ENCODE measurements at regions not wholly inside any gene's neighbourhood (a gene's known extent, or its start where the extent isn't known, plus 50 kb on each side); places are given as distances from the start of the nearest gene placed in this dataset.
"Not testable (repeated sequence)": the region's sequence is repeated elsewhere in the genome, so short reads cannot be mapped to it uniquely, and the experiment has no call there.

DNA sequence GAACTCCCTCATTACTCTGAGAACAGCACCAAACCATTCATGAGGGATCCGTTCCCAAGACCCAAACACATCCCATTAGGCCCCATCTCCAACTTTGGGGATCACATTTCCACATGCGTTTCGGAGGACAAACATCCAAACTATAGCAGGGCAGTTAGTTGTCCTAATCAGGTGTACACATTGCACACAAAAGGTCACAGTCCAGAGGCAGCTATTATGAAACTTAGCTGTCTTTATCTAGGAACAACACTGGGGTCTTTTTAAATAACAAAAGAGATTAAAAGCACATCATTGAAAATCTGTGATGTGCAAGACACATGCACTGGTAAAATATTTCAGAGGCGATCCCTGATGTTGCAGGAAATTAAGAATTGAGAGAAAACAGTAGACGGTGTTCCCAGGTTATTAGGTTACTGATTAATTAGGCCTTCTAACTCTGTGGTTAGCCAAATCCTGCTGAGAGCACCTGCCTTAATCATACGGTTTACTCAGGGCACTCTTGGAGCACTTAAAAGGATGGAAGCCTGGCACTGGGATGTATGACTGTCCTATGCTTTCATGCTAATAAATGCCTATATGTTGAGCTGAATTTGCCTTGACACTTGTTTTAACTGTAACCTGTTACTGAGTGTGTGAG is 1574.5 kb upstream of the WWC1 start:
- Histone ChIP-seq H3K9ac (ENCODE audit: low read depth in 1 of 2, low read length in 2 of 2) (no peak overlapping the region), H3K27me3 (ENCODE audit: control insufficient read depth in 2 of 2, insufficient read depth in 2 of 2, low read length in 2 of 2) (no peaks in the 10 kb centered on the region), H3K36me3 (ENCODE audit: control insufficient read depth in 2 of 2, insufficient read depth in 2 of 2, low read length in 2 of 2) (no peaks in the 10 kb centered on the region), H3K9me3 (ENCODE audit: control insufficient read depth in 2 of 2, low read length in 2 of 2) (no peaks in the 10 kb centered on the region), H3K4me1 (ENCODE audit: control insufficient read depth in 2 of 2, insufficient read depth in 2 of 2, low read length in 2 of 2) (no peaks in the 10 kb centered on the region), H3K27ac (ENCODE audit: low read depth in 2 of 2, low read length in 2 of 2) (no peak overlapping the region), H3K4me3 (ENCODE audit: low read length in 2 of 2) (no peak overlapping the region)

DNA sequence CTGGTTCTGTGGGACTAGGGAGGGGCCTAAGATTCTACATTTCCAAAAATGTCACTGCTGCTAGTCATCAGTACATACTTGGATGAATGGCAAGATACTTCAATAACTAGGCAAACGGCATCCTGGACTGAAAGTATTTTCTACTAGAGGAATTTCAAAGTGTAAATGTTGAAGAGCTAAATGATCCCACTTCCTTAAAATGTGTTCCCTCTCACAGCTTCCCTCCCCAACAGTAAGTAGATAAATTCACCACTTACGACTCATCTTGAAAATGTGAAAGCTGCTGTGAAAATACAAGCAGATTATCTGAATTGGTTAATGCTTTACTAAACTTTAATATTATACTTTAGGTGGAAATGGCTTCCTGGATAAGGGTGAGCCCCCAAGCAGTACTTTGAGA is 1571.5 kb upstream of the WWC1 start:
- no peaks in the 10 kb centered on the region for H3K9me3 ChIP-seq (ENCODE audit: control insufficient read depth in 2 of 2, low read length in 2 of 2)
- H3K27me3 ChIP-seq (ENCODE audit: control insufficient read depth in 2 of 2, insufficient read depth in 2 of 2, low read length in 2 of 2), result no peaks in the 10 kb centered on the region
- H3K9ac ChIP-seq (ENCODE audit: low read depth in 1 of 2, low read length in 2 of 2), result no peak overlapping the region
- no peak overlapping the region for H3K27ac ChIP-seq (ENCODE audit: low read depth in 2 of 2, low read length in 2 of 2)
- no peak overlapping the region for H3K4me3 ChIP-seq (ENCODE audit: low read length in 2 of 2)
- H3K36me3 ChIP-seq (ENCODE audit: control insufficient read depth in 2 of 2, insufficient read depth in 2 of 2, low read length in 2 of 2), result no peaks in the 10 kb centered on the region
- H3K4me1 ChIP-seq (ENCODE audit: control insufficient read depth in 2 of 2, insufficient read depth in 2 of 2, low read length in 2 of 2), result no peaks in the 10 kb centered on the region

DNA sequence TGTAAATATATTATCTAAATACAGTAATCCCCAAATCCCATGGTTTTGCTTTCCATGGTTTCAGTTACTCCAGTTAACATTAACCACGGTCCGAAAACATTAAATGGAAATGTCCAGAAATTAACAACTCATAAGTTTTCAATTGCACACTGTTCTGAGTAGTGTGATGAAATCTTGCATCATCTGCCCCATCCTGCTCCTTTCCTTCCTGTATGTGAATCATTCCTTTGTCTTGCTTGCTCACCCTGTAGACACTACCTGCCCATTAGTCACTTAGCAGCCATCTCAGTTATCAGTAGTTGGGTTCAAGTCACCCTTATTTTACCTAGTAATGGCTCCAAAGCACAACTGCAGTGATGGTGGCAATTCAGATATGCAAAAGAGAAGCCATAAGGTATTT is 1568.5 kb upstream of the WWC1 start:
- Histone ChIP-seq H3K9ac (ENCODE audit: low read depth in 1 of 2, low read length in 2 of 2) (no peak overlapping the region), H3K4me3 (ENCODE audit: low read length in 2 of 2) (no peak overlapping the region), H3K27me3 (ENCODE audit: control insufficient read depth in 2 of 2, insufficient read depth in 2 of 2, low read length in 2 of 2) (no peaks in the 10 kb centered on the region), H3K36me3 (ENCODE audit: control insufficient read depth in 2 of 2, insufficient read depth in 2 of 2, low read length in 2 of 2) (no peaks in the 10 kb centered on the region), H3K27ac (ENCODE audit: low read depth in 2 of 2, low read length in 2 of 2) (no peak overlapping the region), H3K4me1 (ENCODE audit: control insufficient read depth in 2 of 2, insufficient read depth in 2 of 2, low read length in 2 of 2) (no peaks in the 10 kb centered on the region), H3K9me3 (ENCODE audit: control insufficient read depth in 2 of 2, low read length in 2 of 2) (no peaks in the 10 kb centered on the region)

DNA sequence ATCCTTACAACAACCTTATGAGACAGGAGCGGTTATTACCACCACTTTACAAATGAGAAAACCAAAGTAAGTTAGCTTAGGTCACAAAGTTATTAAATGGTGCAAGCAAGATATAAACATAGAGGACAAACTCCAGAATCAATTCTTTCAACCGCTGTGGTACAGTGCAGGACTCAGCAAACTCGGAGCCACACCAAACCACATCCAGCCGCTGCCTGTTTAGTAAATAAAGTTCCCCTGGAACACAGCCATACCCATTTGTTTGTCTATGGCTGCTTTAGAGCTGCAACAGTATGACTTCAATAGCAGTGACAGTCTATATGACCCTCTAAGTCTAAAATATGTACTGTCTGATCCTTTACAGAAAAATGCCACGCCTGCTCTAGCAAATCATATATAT is 1567.2 kb upstream of the WWC1 start:
- no peaks in the 10 kb centered on the region for H3K27me3 ChIP-seq (ENCODE audit: control insufficient read depth in 2 of 2, insufficient read depth in 2 of 2, low read length in 2 of 2)
- no peaks in the 10 kb centered on the region for H3K36me3 ChIP-seq (ENCODE audit: control insufficient read depth in 2 of 2, insufficient read depth in 2 of 2, low read length in 2 of 2)
- H3K4me1 ChIP-seq (ENCODE audit: control insufficient read depth in 2 of 2, insufficient read depth in 2 of 2, low read length in 2 of 2), result no peaks in the 10 kb centered on the region
- H3K4me3 ChIP-seq (ENCODE audit: low read length in 2 of 2), result no peak overlapping the region
- H3K9ac ChIP-seq (ENCODE audit: low read depth in 1 of 2, low read length in 2 of 2), result no peak overlapping the region
- no peaks in the 10 kb centered on the region for H3K9me3 ChIP-seq (ENCODE audit: control insufficient read depth in 2 of 2, low read length in 2 of 2)
- H3K27ac ChIP-seq (ENCODE audit: low read depth in 2 of 2, low read length in 2 of 2), result no peak overlapping the region

DNA sequence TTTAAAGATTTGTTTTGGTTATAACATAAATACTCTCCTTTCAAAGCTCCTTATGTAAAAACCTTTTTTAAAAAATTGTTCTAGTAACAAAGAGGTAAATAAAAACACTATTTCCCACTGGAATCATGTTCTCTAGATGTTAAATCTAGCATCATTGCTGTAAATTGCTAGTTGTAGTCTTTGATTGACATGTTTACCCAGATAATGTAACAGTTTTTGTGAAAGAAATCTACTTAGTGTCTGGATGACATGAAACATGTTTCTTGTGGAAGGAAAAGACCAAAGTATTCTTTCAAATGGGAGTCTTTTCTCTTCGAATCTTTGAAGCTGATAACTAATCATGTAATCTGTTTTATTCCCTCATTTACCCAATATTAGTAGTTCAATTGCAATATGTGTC is 1565.9 kb upstream of the WWC1 start:
- Histone ChIP-seq H3K4me1 (ENCODE audit: control insufficient read depth in 2 of 2, insufficient read depth in 2 of 2, low read length in 2 of 2) (no peaks in the 10 kb centered on the region), H3K9ac (ENCODE audit: low read depth in 1 of 2, low read length in 2 of 2) (no peak overlapping the region), H3K9me3 (ENCODE audit: control insufficient read depth in 2 of 2, low read length in 2 of 2) (no peaks in the 10 kb centered on the region), H3K36me3 (ENCODE audit: control insufficient read depth in 2 of 2, insufficient read depth in 2 of 2, low read length in 2 of 2) (no peaks in the 10 kb centered on the region), H3K27ac (ENCODE audit: low read depth in 2 of 2, low read length in 2 of 2) (no peak overlapping the region), H3K27me3 (ENCODE audit: control insufficient read depth in 2 of 2, insufficient read depth in 2 of 2, low read length in 2 of 2) (no peaks in the 10 kb centered on the region), H3K4me3 (ENCODE audit: low read length in 2 of 2) (no peak overlapping the region)

DNA sequence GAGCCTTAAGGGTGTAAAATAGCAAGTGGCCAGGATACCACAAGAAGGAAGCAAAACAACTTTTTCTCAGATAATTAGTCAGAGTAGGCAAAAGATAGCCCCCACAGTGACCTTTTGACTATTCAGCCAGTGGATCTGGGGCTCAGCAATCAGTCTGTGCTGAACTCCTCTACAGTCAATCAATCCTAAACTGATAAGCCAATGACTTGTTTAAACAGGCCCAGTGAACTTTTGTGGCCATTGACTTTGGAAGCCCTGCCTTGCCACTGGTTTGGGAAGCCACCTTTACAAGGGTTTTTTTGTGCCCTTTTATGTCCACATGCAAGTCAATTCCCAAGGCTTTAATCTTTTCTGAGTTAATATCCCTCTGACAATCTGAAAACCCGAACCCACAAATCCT is 1565.0 kb upstream of the WWC1 start:
- H3K27ac ChIP-seq (ENCODE audit: low read depth in 2 of 2, low read length in 2 of 2), result no peak overlapping the region
- no peaks in the 10 kb centered on the region for H3K4me1 ChIP-seq (ENCODE audit: control insufficient read depth in 2 of 2, insufficient read depth in 2 of 2, low read length in 2 of 2)
- no peaks in the 10 kb centered on the region for H3K9me3 ChIP-seq (ENCODE audit: control insufficient read depth in 2 of 2, low read length in 2 of 2)
- H3K27me3 ChIP-seq (ENCODE audit: control insufficient read depth in 2 of 2, insufficient read depth in 2 of 2, low read length in 2 of 2), result no peaks in the 10 kb centered on the region
- H3K36me3 ChIP-seq (ENCODE audit: control insufficient read depth in 2 of 2, insufficient read depth in 2 of 2, low read length in 2 of 2), result no peaks in the 10 kb centered on the region
- no peak overlapping the region for H3K9ac ChIP-seq (ENCODE audit: low read depth in 1 of 2, low read length in 2 of 2)
- no peak overlapping the region for H3K4me3 ChIP-seq (ENCODE audit: low read length in 2 of 2)

DNA sequence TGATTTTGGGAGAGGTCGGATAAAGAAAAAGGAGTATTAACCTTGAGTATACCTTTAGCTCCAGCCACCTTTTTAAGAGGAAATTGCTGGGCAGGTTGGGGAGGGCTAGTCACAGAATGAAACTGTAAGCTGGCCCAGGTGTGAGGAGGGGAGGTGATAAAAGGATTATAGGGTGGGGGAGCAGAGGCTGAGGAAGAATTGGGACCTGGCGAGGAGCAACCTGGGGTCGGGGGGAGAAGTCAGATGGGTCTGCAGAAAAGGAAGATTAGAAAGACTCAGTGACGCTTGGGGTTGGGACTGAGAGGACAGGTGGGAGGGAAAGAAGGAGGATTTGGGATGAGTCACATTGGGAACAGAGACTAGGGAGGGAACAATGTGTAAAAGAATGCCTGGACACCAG is 1548.5 kb upstream of the WWC1 start:
- not testable (repeated sequence) for H3K9ac ChIP-seq (ENCODE audit: low read depth in 1 of 2, low read length in 2 of 2); H3K36me3 ChIP-seq (ENCODE audit: control insufficient read depth in 2 of 2, insufficient read depth in 2 of 2, low read length in 2 of 2); H3K27ac ChIP-seq (ENCODE audit: low read depth in 2 of 2, low read length in 2 of 2); H3K4me3 ChIP-seq (ENCODE audit: low read length in 2 of 2); H3K9me3 ChIP-seq (ENCODE audit: control insufficient read depth in 2 of 2, low read length in 2 of 2); H3K27me3 ChIP-seq (ENCODE audit: control insufficient read depth in 2 of 2, insufficient read depth in 2 of 2, low read length in 2 of 2); H3K4me1 ChIP-seq (ENCODE audit: control insufficient read depth in 2 of 2, insufficient read depth in 2 of 2, low read length in 2 of 2)

DNA sequence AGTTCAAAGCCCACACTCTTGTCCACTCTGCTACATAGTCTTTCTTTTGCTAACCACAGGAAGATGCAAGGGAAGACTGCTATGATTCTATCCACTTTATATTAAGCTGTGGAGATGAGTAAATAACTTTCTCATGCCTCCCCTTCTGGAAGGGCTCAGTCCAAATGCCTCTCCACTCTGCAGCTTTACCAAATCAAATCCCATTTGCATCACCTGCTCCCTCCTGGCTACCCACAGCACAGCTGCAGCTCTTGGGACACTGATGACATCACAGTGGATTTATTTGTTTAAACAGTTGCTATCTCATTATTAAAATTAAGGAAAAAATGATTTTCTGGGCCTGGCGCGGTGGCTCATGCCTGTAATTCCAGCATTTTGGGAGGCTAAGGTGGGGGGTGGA is 1544.9 kb upstream of the WWC1 start:
- Histone ChIP-seq H3K9ac (ENCODE audit: low read depth in 1 of 2, low read length in 2 of 2) (no peak overlapping the region), H3K36me3 (ENCODE audit: control insufficient read depth in 2 of 2, insufficient read depth in 2 of 2, low read length in 2 of 2) (no peaks in the 10 kb centered on the region), H3K27ac (ENCODE audit: low read depth in 2 of 2, low read length in 2 of 2) (no peak overlapping the region), H3K27me3 (ENCODE audit: control insufficient read depth in 2 of 2, insufficient read depth in 2 of 2, low read length in 2 of 2) (no peaks in the 10 kb centered on the region), H3K4me1 (ENCODE audit: control insufficient read depth in 2 of 2, insufficient read depth in 2 of 2, low read length in 2 of 2) (no peaks in the 10 kb centered on the region), H3K9me3 (ENCODE audit: control insufficient read depth in 2 of 2, low read length in 2 of 2) (no peaks in the 10 kb centered on the region), H3K4me3 (ENCODE audit: low read length in 2 of 2) (no peak overlapping the region)

DNA sequence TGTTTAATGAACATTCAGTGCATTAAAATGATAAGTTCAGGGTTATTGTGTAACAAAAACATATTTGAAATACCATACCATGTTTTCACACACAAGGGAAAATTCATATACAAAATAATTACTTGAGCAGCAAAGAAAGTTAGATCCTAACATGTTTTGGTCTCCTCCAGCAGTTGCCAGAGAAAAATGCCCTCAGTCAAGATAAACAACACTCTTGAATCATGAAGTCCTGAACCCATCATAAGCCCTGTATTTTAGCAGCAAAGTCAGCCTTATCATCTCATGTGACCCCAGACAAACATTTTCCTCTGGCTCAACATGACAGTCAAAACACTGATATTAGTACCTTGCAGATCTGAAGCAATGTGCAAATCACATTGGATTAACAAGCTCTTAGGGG is 1541.1 kb upstream of the WWC1 start:
- H3K9ac ChIP-seq (ENCODE audit: low read depth in 1 of 2, low read length in 2 of 2), result no peak overlapping the region
- no peak overlapping the region for H3K27ac ChIP-seq (ENCODE audit: low read depth in 2 of 2, low read length in 2 of 2)
- no peaks in the 10 kb centered on the region for H3K9me3 ChIP-seq (ENCODE audit: control insufficient read depth in 2 of 2, low read length in 2 of 2)
- H3K4me1 ChIP-seq (ENCODE audit: control insufficient read depth in 2 of 2, insufficient read depth in 2 of 2, low read length in 2 of 2), result no peaks in the 10 kb centered on the region
- H3K27me3 ChIP-seq (ENCODE audit: control insufficient read depth in 2 of 2, insufficient read depth in 2 of 2, low read length in 2 of 2), result no peaks in the 10 kb centered on the region
- no peak overlapping the region for H3K4me3 ChIP-seq (ENCODE audit: low read length in 2 of 2)
- no peaks in the 10 kb centered on the region for H3K36me3 ChIP-seq (ENCODE audit: control insufficient read depth in 2 of 2, insufficient read depth in 2 of 2, low read length in 2 of 2)

DNA sequence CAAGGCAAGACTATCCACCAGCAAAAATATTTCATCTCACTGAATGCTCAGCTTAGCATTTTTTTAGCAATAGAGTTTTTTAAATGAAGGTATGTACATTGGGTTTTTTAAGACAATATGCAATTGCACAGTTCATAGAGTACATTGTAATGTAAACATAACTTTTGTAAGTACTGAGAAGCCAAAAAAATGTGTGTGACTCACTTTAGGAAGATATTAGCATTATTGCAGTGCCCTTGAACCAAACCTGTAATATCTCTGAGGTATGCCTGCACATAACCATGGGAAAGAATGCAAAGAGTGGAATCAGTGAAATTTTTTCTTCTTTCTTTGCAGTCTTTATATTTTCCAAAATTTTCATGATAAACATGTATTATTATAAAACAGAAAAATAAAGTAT is 1533.3 kb upstream of the WWC1 start:
- H3K36me3 ChIP-seq (ENCODE audit: control insufficient read depth in 2 of 2, insufficient read depth in 2 of 2, low read length in 2 of 2), result no peaks in the 10 kb centered on the region
- H3K9ac ChIP-seq (ENCODE audit: low read depth in 1 of 2, low read length in 2 of 2), result no peak overlapping the region
- no peak overlapping the region for H3K4me3 ChIP-seq (ENCODE audit: low read length in 2 of 2)
- H3K27me3 ChIP-seq (ENCODE audit: control insufficient read depth in 2 of 2, insufficient read depth in 2 of 2, low read length in 2 of 2), result no peaks in the 10 kb centered on the region
- H3K4me1 ChIP-seq (ENCODE audit: control insufficient read depth in 2 of 2, insufficient read depth in 2 of 2, low read length in 2 of 2), result no peaks in the 10 kb centered on the region
- H3K9me3 ChIP-seq (ENCODE audit: control insufficient read depth in 2 of 2, low read length in 2 of 2), result no peaks in the 10 kb centered on the region
- no peak overlapping the region for H3K27ac ChIP-seq (ENCODE audit: low read depth in 2 of 2, low read length in 2 of 2)

DNA sequence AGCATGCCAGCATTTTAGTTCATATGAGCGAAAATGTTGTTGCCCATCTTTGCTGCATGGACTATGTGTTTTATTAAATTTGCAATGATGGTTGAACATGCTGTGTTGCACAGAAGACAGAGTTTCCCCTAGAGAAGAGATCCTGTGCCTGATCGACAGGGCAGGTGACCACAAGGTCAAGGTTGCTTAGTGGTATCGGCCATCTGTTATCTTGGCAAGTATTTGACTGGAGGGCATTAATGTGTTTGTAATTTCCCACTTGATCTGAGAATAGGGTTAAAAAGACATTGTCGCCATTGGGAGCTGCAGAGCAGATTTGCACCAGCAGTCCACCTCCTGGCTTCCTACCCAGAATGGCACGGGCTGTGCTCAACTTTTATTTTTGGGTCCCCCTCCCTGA is 1523.6 kb upstream of the WWC1 start:
- Histone ChIP-seq H3K9ac (ENCODE audit: low read depth in 1 of 2, low read length in 2 of 2) (no peak overlapping the region), H3K4me3 (ENCODE audit: low read length in 2 of 2) (no peak overlapping the region), H3K9me3 (ENCODE audit: control insufficient read depth in 2 of 2, low read length in 2 of 2) (peaks cover 0 to 2% of the 10 kb centered on the region in 2 donors), H3K4me1 (ENCODE audit: control insufficient read depth in 2 of 2, insufficient read depth in 2 of 2, low read length in 2 of 2) (no peaks in the 10 kb centered on the region), H3K27me3 (ENCODE audit: control insufficient read depth in 2 of 2, insufficient read depth in 2 of 2, low read length in 2 of 2) (no peaks in the 10 kb centered on the region), H3K27ac (ENCODE audit: low read depth in 2 of 2, low read length in 2 of 2) (no peak overlapping the region), H3K36me3 (ENCODE audit: control insufficient read depth in 2 of 2, insufficient read depth in 2 of 2, low read length in 2 of 2) (no peaks in the 10 kb centered on the region)

All from mucosa of rectum (tissue), 2 donors.